ENCODE measurements at regions not wholly inside any gene's neighbourhood (a gene's known extent, or its start where the extent isn't known, plus 50 kb on each side); places are given as distances from the start of the nearest gene placed in this dataset.
"Not testable (repeated sequence)": the region's sequence is repeated elsewhere in the genome, so short reads cannot be mapped to it uniquely, and the experiment has no call there.

DNA sequence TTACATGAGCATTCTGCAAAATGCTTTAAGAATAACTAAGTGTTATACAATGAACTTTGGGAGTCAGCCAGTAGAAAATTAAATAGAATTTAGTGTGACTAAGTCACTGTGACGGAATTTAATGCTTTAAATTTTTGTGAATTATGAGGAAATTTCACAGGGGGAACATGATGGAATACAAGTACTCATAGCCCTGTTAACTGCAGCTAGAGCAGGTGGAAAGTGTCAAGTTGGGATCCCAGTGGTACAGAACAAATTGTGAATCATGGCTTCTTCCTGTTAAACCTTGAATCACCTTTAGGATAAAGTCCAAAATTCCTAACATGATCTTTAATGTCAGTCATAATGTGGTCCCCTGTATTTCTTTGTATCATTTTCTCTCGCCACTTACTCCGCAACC, 212.2 kb upstream of the CENPE start:
- no peaks in the 10 kb centered on the region for H3K27me3 ChIP-seq (ENCODE audit: control insufficient read depth, insufficient read depth, low read length)
- FAIRE-seq (no peak), DNase-seq (ENCODE audit: low read depth) (peak; percentile 68)
- no peak overlapping the region for H3K4me3 ChIP-seq (ENCODE audit: low read depth, low read length)
- TF ChIP-seq, protein P1, sequence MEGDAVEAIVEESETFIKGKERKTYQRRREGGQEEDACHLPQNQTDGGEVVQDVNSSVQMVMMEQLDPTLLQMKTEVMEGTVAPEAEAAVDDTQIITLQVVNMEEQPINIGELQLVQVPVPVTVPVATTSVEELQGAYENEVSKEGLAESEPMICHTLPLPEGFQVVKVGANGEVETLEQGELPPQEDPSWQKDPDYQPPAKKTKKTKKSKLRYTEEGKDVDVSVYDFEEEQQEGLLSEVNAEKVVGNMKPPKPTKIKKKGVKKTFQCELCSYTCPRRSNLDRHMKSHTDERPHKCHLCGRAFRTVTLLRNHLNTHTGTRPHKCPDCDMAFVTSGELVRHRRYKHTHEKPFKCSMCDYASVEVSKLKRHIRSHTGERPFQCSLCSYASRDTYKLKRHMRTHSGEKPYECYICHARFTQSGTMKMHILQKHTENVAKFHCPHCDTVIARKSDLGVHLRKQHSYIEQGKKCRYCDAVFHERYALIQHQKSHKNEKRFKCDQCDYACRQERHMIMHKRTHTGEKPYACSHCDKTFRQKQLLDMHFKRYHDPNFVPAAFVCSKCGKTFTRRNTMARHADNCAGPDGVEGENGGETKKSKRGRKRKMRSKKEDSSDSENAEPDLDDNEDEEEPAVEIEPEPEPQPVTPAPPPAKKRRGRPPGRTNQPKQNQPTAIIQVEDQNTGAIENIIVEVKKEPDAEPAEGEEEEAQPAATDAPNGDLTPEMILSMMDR (IDR thresholded peaks at IDR 0.05; ENCODE audit: insufficient read depth, low read length, severe bottlenecking): no peak
- H3K36me3 ChIP-seq (ENCODE audit: control insufficient read depth, insufficient read depth, low read length): no peaks in the 10 kb centered on the region

GRCh38 chr4:103405415-103405814, 207.3 kb upstream of the CENPE start:
- TF ChIP-seq, protein P1 (IDR thresholded peaks at IDR 0.05; ENCODE audit: insufficient read depth, low read length, severe bottlenecking): no peak
- FAIRE-seq (no peak), DNase-seq (ENCODE audit: low read depth) (no peak)
- no peaks in the 10 kb centered on the region for H3K27me3 ChIP-seq (ENCODE audit: control insufficient read depth, insufficient read depth, low read length)
- H3K4me3 ChIP-seq (ENCODE audit: low read depth, low read length): no peak overlapping the region
- H3K36me3 ChIP-seq (ENCODE audit: control insufficient read depth, insufficient read depth, low read length): no peaks in the 10 kb centered on the region

DNA sequence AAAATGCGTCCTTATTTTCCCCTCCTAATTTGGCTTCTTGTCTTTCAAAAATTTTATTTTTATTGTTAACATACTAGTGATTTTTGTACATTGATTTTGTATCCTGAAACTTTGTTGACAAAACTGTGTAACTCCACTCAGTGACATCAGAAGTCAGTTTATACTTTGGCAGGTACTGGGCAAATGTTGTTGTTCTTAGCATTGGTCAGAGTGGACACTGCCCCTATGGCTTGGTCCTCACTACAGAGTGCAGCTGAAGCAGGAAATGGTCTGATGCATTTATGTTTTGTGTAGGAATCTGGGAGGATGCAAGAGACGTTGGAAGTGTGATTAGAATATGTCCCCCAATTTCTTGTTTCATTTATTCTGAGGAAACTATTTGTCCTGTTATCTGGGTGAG, 205.5 kb upstream of the CENPE start:
- FAIRE-seq (no peak), DNase-seq (ENCODE audit: low read depth) (no peak)
- Histone ChIP-seq H3K27me3 (ENCODE audit: control insufficient read depth, insufficient read depth, low read length) (no peaks in the 10 kb centered on the region), H3K36me3 (ENCODE audit: control insufficient read depth, insufficient read depth, low read length) (no peaks in the 10 kb centered on the region), H3K4me3 (ENCODE audit: low read depth, low read length) (no peak overlapping the region)
- TF ChIP-seq, protein P1 (IDR thresholded peaks at IDR 0.05; ENCODE audit: insufficient read depth, low read length, severe bottlenecking): no peak

DNA sequence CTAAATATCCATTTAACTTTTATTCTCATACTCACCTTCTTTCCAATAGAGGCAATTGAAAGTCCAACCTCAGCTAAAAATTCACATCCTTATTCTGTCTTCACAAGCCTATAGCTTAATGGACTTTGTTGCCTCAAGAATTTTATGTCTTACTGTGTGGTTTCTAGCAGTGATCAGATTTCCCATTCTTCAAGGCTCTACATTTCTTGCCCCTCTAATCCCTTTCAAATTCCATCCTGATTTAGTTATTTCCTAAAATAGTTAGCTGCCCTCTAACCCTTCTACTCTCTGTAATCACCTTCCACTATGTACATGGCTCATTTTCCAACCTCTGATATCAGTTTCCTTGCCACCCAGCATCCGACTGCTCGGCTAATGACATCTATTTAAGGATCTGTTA, 204.1 kb upstream of the CENPE start:
- Histone ChIP-seq H3K4me3 (ENCODE audit: low read depth, low read length) (no peak overlapping the region), H3K27me3 (ENCODE audit: control insufficient read depth, insufficient read depth, low read length) (no peaks in the 10 kb centered on the region), H3K36me3 (ENCODE audit: control insufficient read depth, insufficient read depth, low read length) (no peaks in the 10 kb centered on the region)
- TF ChIP-seq, protein P1 (IDR thresholded peaks at IDR 0.05; ENCODE audit: insufficient read depth, low read length, severe bottlenecking): no peak
- DNase-seq (ENCODE audit: low read depth): no peak
- FAIRE-seq: no peak

DNA sequence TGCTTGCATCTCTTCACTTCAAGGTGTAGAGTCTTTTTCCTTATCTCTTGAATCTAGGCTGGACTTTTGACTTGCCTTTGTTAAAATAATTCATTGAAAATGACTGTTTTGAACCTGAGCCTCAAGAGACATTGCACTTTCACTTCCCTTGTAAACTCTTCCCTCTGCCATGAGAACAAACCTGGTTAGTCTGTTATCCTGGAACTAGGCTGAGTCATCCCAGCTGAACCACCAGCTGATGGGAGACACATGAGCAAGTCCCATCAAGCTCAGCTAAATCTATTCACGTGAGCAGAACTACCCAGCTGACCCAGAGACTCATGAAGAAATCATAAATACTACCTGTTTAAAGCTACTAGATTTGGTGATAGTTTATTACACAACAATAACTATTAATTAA, 202.3 kb upstream of the CENPE start:
- no peaks in the 10 kb centered on the region for H3K27me3 ChIP-seq (ENCODE audit: control insufficient read depth, insufficient read depth, low read length)
- FAIRE-seq (peak; percentile 95), DNase-seq (ENCODE audit: low read depth) (peak; percentile 95)
- no peak overlapping the region for H3K4me3 ChIP-seq (ENCODE audit: low read depth, low read length)
- H3K36me3 ChIP-seq (ENCODE audit: control insufficient read depth, insufficient read depth, low read length): no peaks in the 10 kb centered on the region
- TF ChIP-seq, protein P1 (IDR thresholded peaks at IDR 0.05; ENCODE audit: insufficient read depth, low read length, severe bottlenecking): no peak

DNA sequence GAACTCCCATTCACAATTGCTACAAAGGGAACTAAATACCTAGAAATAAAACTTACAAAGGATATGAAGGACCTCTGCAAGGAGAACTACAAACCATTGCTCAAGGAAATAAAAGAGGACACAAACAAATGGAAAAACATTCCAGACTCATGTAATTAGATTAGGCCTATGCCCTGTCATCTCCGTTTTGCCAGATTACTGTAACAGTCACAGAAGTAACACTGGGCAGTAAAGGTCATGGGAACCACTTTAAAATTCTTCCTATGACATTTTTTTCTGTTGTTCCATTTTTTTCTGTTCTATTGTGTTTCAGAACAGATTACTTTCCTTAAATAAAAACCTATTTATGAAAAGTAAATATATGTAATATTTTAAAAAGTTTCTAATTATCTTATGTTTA, 199.4 kb upstream of the CENPE start:
- Histone ChIP-seq H3K4me3 (ENCODE audit: low read depth, low read length) (no peak overlapping the region), H3K27me3 (ENCODE audit: control insufficient read depth, insufficient read depth, low read length) (no peaks in the 10 kb centered on the region), H3K36me3 (ENCODE audit: control insufficient read depth, insufficient read depth, low read length) (no peaks in the 10 kb centered on the region)
- no peak for DNase-seq (ENCODE audit: low read depth)
- TF ChIP-seq, protein P1 (IDR thresholded peaks at IDR 0.05; ENCODE audit: insufficient read depth, low read length, severe bottlenecking): no peak
- no peak for FAIRE-seq

- not testable (repeated sequence) for H3K4me3 ChIP-seq (ENCODE audit: low read depth, low read length); DNase-seq (ENCODE audit: low read depth); H3K36me3 ChIP-seq (ENCODE audit: control insufficient read depth, insufficient read depth, low read length); H3K27me3 ChIP-seq (ENCODE audit: control insufficient read depth, insufficient read depth, low read length); FAIRE-seq
Observed at GRCh38 chr4:103387508-103388011, 189.4 kb upstream of the CENPE start.

- not testable (repeated sequence) for DNase-seq (ENCODE audit: low read depth); H3K36me3 ChIP-seq (ENCODE audit: control insufficient read depth, insufficient read depth, low read length); H3K27me3 ChIP-seq (ENCODE audit: control insufficient read depth, insufficient read depth, low read length); FAIRE-seq; H3K4me3 ChIP-seq (ENCODE audit: low read depth, low read length)
Observed at GRCh38 chr4:103385565-103385964, 187.4 kb upstream of the CENPE start.
